Smooth muscle cell (in vitro differentiated cells): ENCODE measurements at regions not wholly inside any gene's neighbourhood (a gene's known extent, or its start where the extent isn't known, plus 50 kb on each side); places are given as distances from the start of the nearest gene placed in this dataset.

ENCODE experiments used
- DNase-seq: peaks from one replicate; lab custom pipeline; 2025; ENCODE audit not compliant: unreplicated experiment; lab: John Stamatoyannopoulos, UW
- H2AFZ ChIP-seq: fragments of 200-600 bp; sonication (generic); 2 replicates; pipeline ENCODE4 v1.6.0; 2016; ENCODE audit warnings: antibody characterized with exemption, low read depth, mild to moderate bottlenecking
- H3F3A ChIP-seq: fragments of 200-600 bp; sonication (generic); 2 replicates; pipeline ENCODE4 v1.6.0; 2017; ENCODE audit warnings: antibody characterized with exemption, low read depth
- H3K27ac ChIP-seq: fragments of 200-600 bp; sonication (generic); 2 replicates; pipeline ENCODE4 v1.5.1; 2016; ENCODE audit warnings: low read depth, mild to moderate bottlenecking
- H3K27me3 ChIP-seq: fragments of 200-600 bp; sonication (generic); 2 replicates; pipeline ENCODE4 v1.6.1; 2016; ENCODE audit warnings: low read depth, mild to moderate bottlenecking
- H3K36me3 ChIP-seq: fragments of 200-600 bp; sonication (generic); 2 replicates; pipeline ENCODE4 v1.5.1; 2016; ENCODE audit warnings: low read depth
- H3K4me1 ChIP-seq: fragments of 200-600 bp; sonication (generic); 2 replicates; pipeline ENCODE4 v1.5.1; 2016; ENCODE audit warnings: low read depth
- H3K4me2 ChIP-seq: fragments of 200-600 bp; sonication (generic); 2 replicates; pipeline ENCODE4 v1.6.0; 2016; ENCODE audit warnings: mild to moderate bottlenecking
- H3K4me3 ChIP-seq: fragments of 200-600 bp; sonication (generic); 2 replicates; pipeline ENCODE4 v1.5.1; 2016; ENCODE audit warnings: mild to moderate bottlenecking
- H3K79me2 ChIP-seq: fragments of 200-600 bp; sonication (generic); 2 replicates; pipeline ENCODE4 v1.6.0; 2016; ENCODE audit warnings: low read depth, mild to moderate bottlenecking
- H3K9ac ChIP-seq: fragments of 200-600 bp; sonication (generic); 2 replicates; pipeline ENCODE4 v1.6.0; 2016; ENCODE audit warnings: low read depth
- H3K9me3 ChIP-seq: fragments of 200-600 bp; sonication (generic); replicated peaks from 2 replicates; pipeline ENCODE4 v1.5.1; 2016; ENCODE audit warnings: low read depth
- H4K20me1 ChIP-seq: fragments of 200-600 bp; sonication (generic); 2 replicates; pipeline ENCODE4 v1.6.0; 2016; ENCODE audit warnings: low read depth
- CTCF ChIP-seq: fragments of 200-600 bp; sonication (generic); IDR thresholded peaks from 2 replicates; pipeline ENCODE4 v1.5.1; 2017; ENCODE audit warnings: borderline replicate concordance, mild to moderate bottlenecking, antibody characterized with exemption; ENCODE audit not compliant: insufficient read depth, poor library complexity, severe bottlenecking
- WGBS: methylation state at CpG from one replicate; pipeline ENCODE4 v1.1.7; 2016; ENCODE audit warnings: low lambda C conversion rate; 5-methylcytosine and 5-hydroxymethylcytosine counted together

DNA sequence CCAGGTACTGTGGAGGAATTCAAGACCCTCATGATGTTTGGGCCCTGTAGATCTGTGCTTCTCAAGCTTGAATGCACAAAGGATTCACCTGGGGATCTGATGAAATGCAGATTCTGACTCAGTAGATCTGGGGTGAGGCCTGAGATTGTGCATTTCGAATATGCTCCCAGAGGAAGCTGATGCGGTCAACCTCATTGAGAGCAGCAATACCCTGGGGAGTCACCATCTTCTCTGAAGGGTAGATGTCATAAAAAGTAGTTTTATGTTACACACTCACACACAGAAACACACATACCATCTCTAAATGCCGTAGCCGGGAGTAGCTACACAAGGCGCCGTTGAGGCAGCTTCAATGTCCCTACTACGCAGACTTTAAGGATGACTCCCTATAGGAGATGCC lies 55.8 kb upstream of the CPEB4 start:
- no peak overlapping the region for H3K27ac ChIP-seq
- no peaks in the 10 kb centered on the region for H4K20me1 ChIP-seq
- 94% methylated on average over 7 of the region's 7 CpGs for WGBS
- H3F3A ChIP-seq, result no peaks in the 10 kb centered on the region
- H3K36me3 ChIP-seq, result no peaks in the 10 kb centered on the region
- H3K9ac ChIP-seq, result no peak overlapping the region
- H3K79me2 ChIP-seq, result no peaks in the 10 kb centered on the region
- no peak overlapping the region for H2AFZ ChIP-seq
- H3K9me3 ChIP-seq, result no peaks in the 10 kb centered on the region
- no peak overlapping the region for H3K4me3 ChIP-seq
- no peak for DNase-seq
- TF ChIP-seq CTCF, result no peak
- no peaks in the 10 kb centered on the region for H3K27me3 ChIP-seq
- H3K4me1 ChIP-seq, result peaks cover 3% of the 10 kb centered on the region
- no peak overlapping the region for H3K4me2 ChIP-seq

DNA sequence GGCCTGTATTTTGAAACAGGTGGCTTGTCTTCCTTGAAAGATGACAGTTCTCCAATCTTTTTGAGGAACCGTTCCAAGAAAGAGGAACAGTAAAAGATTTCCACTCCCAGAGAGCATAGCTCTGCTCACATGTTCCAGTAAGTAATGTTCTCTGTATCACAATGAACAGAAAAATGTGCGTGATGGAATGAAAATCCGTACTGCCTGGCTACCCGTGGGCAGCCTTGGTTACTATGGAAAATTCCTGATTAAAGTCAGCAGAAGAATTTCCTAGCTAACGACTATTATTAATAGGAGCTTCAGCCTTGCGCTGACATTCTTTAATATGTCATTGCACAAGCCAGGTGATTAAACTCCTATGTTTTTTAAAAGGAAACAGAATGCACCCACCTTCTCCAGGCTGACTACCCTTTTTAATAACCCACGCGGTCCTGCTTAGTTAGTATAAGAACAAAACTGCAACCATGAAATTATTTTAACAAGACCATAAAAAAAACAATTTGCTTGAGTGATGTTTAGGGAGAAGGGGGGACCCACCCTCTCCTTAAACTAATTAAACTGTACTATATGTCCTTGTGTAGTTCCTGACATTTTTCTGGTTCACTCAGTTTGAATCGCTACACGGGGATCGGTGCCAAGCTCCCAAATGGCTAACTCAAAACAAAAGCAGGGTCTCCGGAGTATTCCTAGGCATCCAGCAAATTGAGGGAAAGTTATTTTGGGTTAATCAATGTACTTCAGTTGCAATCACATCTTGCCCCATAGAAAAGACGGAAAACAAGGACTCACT lies 54.8 kb upstream of the CPEB4 start:
- H2AFZ ChIP-seq, result no peak overlapping the region
- DNase-seq, result no peak
- H3K9me3 ChIP-seq, result no peaks in the 10 kb centered on the region
- no peak overlapping the region for H3K27ac ChIP-seq
- no peaks in the 10 kb centered on the region for H3F3A ChIP-seq
- H4K20me1 ChIP-seq, result no peaks in the 10 kb centered on the region
- H3K4me1 ChIP-seq, result peaks cover 3% of the 10 kb centered on the region
- WGBS, result 78% methylated on average over 13 of the region's 13 CpGs
- no peaks in the 10 kb centered on the region for H3K27me3 ChIP-seq
- no peak overlapping the region for H3K4me2 ChIP-seq
- no peaks in the 10 kb centered on the region for H3K79me2 ChIP-seq
- H3K4me3 ChIP-seq, result no peak overlapping the region
- TF ChIP-seq CTCF, result no peak
- H3K9ac ChIP-seq, result no peak overlapping the region
- H3K36me3 ChIP-seq, result no peaks in the 10 kb centered on the region

- Histone ChIP-seq H3K4me2 (no peak overlapping the region), H3K9me3 (no peaks in the 10 kb centered on the region), H3K79me2 (no peaks in the 10 kb centered on the region), H3F3A (no peaks in the 10 kb centered on the region), H3K9ac (no peak overlapping the region), H3K27ac (no peak overlapping the region), H3K36me3 (no peaks in the 10 kb centered on the region), H4K20me1 (no peaks in the 10 kb centered on the region), H3K4me1 (peaks cover 3% of the 10 kb centered on the region), H3K4me3 (no peak overlapping the region), H3K27me3 (no peaks in the 10 kb centered on the region), H2AFZ (no peak overlapping the region)
- DNase-seq, result no peak
- 91% methylated on average over 7 of the region's 7 CpGs for WGBS
- TF ChIP-seq CTCF, result no peak
Observed at GRCh38 chr5:173834071-173834771, 53.9 kb upstream of the CPEB4 start.
